Sigmoid colon (tissue), 4 donors: ENCODE measurements at regions not wholly inside any gene's neighbourhood (a gene's known extent, or its start where the extent isn't known, plus 50 kb on each side); places are given as distances from the start of the nearest gene placed in this dataset.

ENCODE experiments used
- POLR2AphosphoS5 ChIP-seq, 4 donors: sonication (generic); formaldehyde crosslinking; IDR thresholded peaks; one replicate each; pipeline ENCODE4 v1.6.1; 2017; ENCODE audit warnings: antibody characterized with exemption in 4 of 4
- TF ChIP-seq, protein P1 (sequence below), 4 experiments: fragments of 450-650 bp in 3 of 4; fragments of 200-600 bp in 1 of 4; IDR thresholded peaks; one replicate each; pipeline ENCODE4 v1.5.1; 2016 to 2019; ENCODE audit warnings: antibody characterized with exemption in 4 of 4, mild to moderate bottlenecking in 3 of 4, moderate library complexity in 2 of 4

DNA sequence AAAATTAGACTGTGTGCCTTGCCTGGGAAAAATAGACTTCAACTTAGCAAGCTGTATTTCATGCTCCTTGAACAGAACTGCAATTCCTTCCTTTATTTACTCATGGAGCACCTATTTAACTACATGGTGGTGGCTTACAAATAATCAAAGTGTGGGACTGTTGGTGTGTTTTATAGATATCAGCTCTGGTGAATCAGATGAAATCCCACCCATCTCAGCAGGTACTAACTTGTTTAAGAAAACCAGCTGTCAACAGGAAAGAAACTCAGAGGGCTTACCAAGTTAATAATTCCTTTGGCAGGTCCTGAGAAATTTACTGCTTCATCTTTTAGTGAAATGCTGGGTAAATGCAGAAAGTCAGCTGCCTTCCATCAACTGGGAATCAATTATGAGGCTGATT, 830.6 kb downstream of the SLC4A3 start:
- TF ChIP-seq, protein P1, sequence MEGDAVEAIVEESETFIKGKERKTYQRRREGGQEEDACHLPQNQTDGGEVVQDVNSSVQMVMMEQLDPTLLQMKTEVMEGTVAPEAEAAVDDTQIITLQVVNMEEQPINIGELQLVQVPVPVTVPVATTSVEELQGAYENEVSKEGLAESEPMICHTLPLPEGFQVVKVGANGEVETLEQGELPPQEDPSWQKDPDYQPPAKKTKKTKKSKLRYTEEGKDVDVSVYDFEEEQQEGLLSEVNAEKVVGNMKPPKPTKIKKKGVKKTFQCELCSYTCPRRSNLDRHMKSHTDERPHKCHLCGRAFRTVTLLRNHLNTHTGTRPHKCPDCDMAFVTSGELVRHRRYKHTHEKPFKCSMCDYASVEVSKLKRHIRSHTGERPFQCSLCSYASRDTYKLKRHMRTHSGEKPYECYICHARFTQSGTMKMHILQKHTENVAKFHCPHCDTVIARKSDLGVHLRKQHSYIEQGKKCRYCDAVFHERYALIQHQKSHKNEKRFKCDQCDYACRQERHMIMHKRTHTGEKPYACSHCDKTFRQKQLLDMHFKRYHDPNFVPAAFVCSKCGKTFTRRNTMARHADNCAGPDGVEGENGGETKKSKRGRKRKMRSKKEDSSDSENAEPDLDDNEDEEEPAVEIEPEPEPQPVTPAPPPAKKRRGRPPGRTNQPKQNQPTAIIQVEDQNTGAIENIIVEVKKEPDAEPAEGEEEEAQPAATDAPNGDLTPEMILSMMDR (IDR thresholded peaks at IDR 0.05): no peak
- TF ChIP-seq POLR2AphosphoS5 (IDR thresholded peaks at IDR 0.05): no peak
